SK-N-SH treated with all-trans-retinoic acid at 6 μM for 48 hours (cell line): ENCODE measurements at regions not wholly inside any gene's neighbourhood (a gene's known extent, or its start where the extent isn't known, plus 50 kb on each side); places are given as distances from the start of the nearest gene placed in this dataset.

Experiments
- ATAC-seq: fragments of 200-7000 bp; cut with Tn5 transposase; 3 replicates; pipeline ENCODE4 v1.9.1; 2020; ENCODE audit warnings: mild to moderate bottlenecking, moderate library complexity
- ARNTL ChIP-seq: fragments of 450-650 bp; formaldehyde crosslinking; IDR thresholded peaks from 2 replicates; pipeline ENCODE4 v1.5.0; 2020; ENCODE audit warnings: low read depth, mild to moderate bottlenecking, moderate library complexity, borderline replicate concordance
- BACH2 ChIP-seq: fragments of 250-450 bp; sonication (Bioruptor Pico); IDR thresholded peaks from 2 replicates; pipeline ENCODE4 v1.9.0; 2021; ENCODE audit warnings: mild to moderate bottlenecking, borderline replicate concordance
- CREB5 ChIP-seq: fragments of 250-450 bp; sonication (Bioruptor Pico); IDR thresholded peaks from 2 replicates; pipeline ENCODE4 v1.5.1; 2020; ENCODE audit warnings: low read depth, mild to moderate bottlenecking, moderate library complexity
- CSDC2 ChIP-seq: fragments of 250-450 bp; sonication (Bioruptor Pico); IDR thresholded peaks from 2 replicates; pipeline ENCODE4 v1.5.0; 2020; ENCODE audit warnings: mild to moderate bottlenecking, moderate library complexity
- ESRRG ChIP-seq: fragments of 250-450 bp; sonication (Bioruptor Pico); IDR thresholded peaks from 2 replicates; pipeline ENCODE4 v1.6.1; 2021; ENCODE audit warnings: mild to moderate bottlenecking
- GLIS3 ChIP-seq: fragments of 250-450 bp; sonication (Bioruptor Pico); IDR thresholded peaks from 2 replicates; pipeline ENCODE4 v1.5.0; 2020; ENCODE audit warnings: mild to moderate bottlenecking, moderate library complexity
- ISL1 ChIP-seq: fragments of 250-450 bp; sonication (Bioruptor Pico); IDR thresholded peaks from 2 replicates; pipeline ENCODE4 v2.1.2; 2022; ENCODE audit warnings: mild to moderate bottlenecking, moderate library complexity
- PATZ1 ChIP-seq: fragments of 250-450 bp; sonication (Bioruptor Pico); IDR thresholded peaks from 2 replicates; pipeline ENCODE4 v1.8.0; 2020; ENCODE audit warnings: mild to moderate bottlenecking, moderate library complexity, borderline replicate concordance
- POU6F1 ChIP-seq: fragments of 250-450 bp; sonication (Bioruptor Pico); IDR thresholded peaks from 2 replicates; pipeline ENCODE4 v1.8.0; 2021; ENCODE audit warnings: low read depth, mild to moderate bottlenecking, moderate library complexity, borderline replicate concordance
- PPARA ChIP-seq: fragments of 250-450 bp; sonication (Bioruptor Pico); IDR thresholded peaks from 2 replicates; pipeline ENCODE4 v1.5.0; 2020; ENCODE audit warnings: mild to moderate bottlenecking, borderline replicate concordance
- RARB ChIP-seq: fragments of 250-450 bp; sonication (Bioruptor Pico); IDR thresholded peaks from 2 replicates; pipeline ENCODE4 v1.8.0; 2021; ENCODE audit warnings: mild to moderate bottlenecking, moderate library complexity
- SNAI2 ChIP-seq: fragments of 250-450 bp; sonication (Bioruptor Pico); IDR thresholded peaks from 2 replicates; pipeline ENCODE4 v1.5.0; 2020; ENCODE audit warnings: mild to moderate bottlenecking, moderate library complexity
- TCF4 ChIP-seq: fragments of 250-450 bp; sonication (Bioruptor Pico); IDR thresholded peaks from 2 replicates; pipeline ENCODE4 v1.8.0; 2021; ENCODE audit warnings: mild to moderate bottlenecking, moderate library complexity, borderline replicate concordance
- TOX ChIP-seq: fragments of 250-450 bp; sonication (Bioruptor Pico); IDR thresholded peaks from 2 replicates; pipeline ENCODE4 v1.8.0; 2021; ENCODE audit warnings: mild to moderate bottlenecking, moderate library complexity, borderline replicate concordance
- TSHZ2 ChIP-seq: fragments of 250-450 bp; sonication (Bioruptor Pico); IDR thresholded peaks from 2 replicates; pipeline ENCODE4 v1.5.0; 2020; ENCODE audit warnings: mild to moderate bottlenecking, moderate library complexity
- ZC3H10 ChIP-seq: fragments of 250-450 bp; sonication (Bioruptor Pico); IDR thresholded peaks from 2 replicates; pipeline ENCODE4 v1.5.1; 2021; ENCODE audit warnings: mild to moderate bottlenecking, moderate library complexity
- ZFP3 ChIP-seq: fragments of 250-450 bp; sonication (Bioruptor Pico); IDR thresholded peaks from 2 replicates; pipeline ENCODE4 v1.5.0; 2020; ENCODE audit warnings: mild to moderate bottlenecking, moderate library complexity
- ZFP30 ChIP-seq: fragments of 450-650 bp; formaldehyde crosslinking; IDR thresholded peaks from 2 replicates; pipeline ENCODE4 v1.5.0; 2022; ENCODE audit warnings: mild to moderate bottlenecking, moderate library complexity
- ZNF565 ChIP-seq: fragments of 450-650 bp; formaldehyde crosslinking; conservative IDR thresholded peaks from 2 replicates; pipeline ENCODE4 v1.5.0; 2020; ENCODE audit warnings: low read depth, mild to moderate bottlenecking, moderate library complexity
- ZNF70 ChIP-seq: fragments of 450-650 bp; formaldehyde crosslinking; IDR thresholded peaks from 2 replicates; pipeline ENCODE4 v1.5.0; 2020; ENCODE audit warnings: mild to moderate bottlenecking, moderate library complexity
- ZNF8 ChIP-seq: fragments of 450-650 bp; formaldehyde crosslinking; IDR thresholded peaks from 2 replicates; pipeline ENCODE4 v1.5.0; 2020; ENCODE audit warnings: mild to moderate bottlenecking, moderate library complexity
- TF ChIP-seq, protein P1 (sequence below): fragments of 250-450 bp; sonication (Bioruptor Pico); IDR thresholded peaks from 2 replicates; pipeline ENCODE4 v1.5.1; 2021; ENCODE audit warnings: mild to moderate bottlenecking, moderate library complexity

GRCh38 chr2:43117521-43118143 is 108.8 kb downstream of the ZFP36L2 start:
- ATAC-seq, result no peak
- TF ChIP-seq CREB5 (CRISPR knock-in tag) (no peak), SNAI2 (no peak), TCF4 (CRISPR knock-in tag) (no peak), ARNTL (CRISPR knock-in tag) (no peak), GLIS3 (CRISPR knock-in tag) (no peak), TOX (CRISPR knock-in tag) (no peak), CSDC2 (CRISPR knock-in tag) (no peak), PATZ1 (CRISPR knock-in tag) (no peak), PPARA (no peak), ZNF565 (CRISPR knock-in tag) (no peak), ZNF70 (CRISPR knock-in tag) (no peak), ESRRG (CRISPR knock-in tag) (no peak), ZFP3 (CRISPR knock-in tag) (no peak), TSHZ2 (CRISPR knock-in tag) (no peak), POU6F1 (CRISPR knock-in tag) (no peak), ZNF8 (CRISPR knock-in tag) (no peak)
- TF ChIP-seq, protein P1, sequence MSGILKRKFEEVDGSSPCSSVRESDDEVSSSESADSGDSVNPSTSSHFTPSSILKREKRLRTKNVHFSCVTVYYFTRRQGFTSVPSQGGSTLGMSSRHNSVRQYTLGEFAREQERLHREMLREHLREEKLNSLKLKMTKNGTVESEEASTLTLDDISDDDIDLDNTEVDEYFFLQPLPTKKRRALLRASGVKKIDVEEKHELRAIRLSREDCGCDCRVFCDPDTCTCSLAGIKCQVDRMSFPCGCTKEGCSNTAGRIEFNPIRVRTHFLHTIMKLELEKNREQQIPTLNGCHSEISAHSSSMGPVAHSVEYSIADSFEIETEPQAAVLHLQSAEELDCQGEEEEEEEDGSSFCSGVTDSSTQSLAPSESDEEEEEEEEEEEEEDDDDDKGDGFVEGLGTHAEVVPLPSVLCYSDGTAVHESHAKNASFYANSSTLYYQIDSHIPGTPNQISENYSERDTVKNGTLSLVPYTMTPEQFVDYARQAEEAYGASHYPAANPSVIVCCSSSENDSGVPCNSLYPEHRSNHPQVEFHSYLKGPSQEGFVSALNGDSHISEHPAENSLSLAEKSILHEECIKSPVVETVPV, result no peak

DNA sequence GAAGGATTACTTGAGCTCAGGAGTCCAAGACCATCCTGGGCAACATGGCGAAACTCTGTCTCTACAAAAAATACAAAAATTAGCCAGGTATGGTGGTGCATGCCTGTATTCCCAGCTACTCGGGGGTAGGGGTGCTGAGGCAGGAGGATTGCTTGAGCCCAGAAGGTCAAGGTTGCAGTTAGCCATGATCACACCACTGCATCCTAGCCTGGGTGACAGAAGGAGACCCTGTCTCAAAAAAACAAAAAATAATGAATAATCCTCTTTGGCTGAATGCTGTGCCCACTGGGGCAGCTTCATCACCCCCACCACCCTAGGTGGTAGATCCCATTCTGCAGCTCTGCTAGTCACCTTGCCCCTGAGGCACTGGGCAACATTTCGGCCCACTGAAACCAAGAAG is 109.4 kb downstream of the ZFP36L2 start:
- ATAC-seq, result no peak
- TF ChIP-seq, protein P1, result no peak
- TF ChIP-seq ZC3H10 (CRISPR knock-in tag) (no peak), TOX (CRISPR knock-in tag) (no peak), GLIS3 (CRISPR knock-in tag) (no peak), ZNF8 (CRISPR knock-in tag) (no peak)

DNA sequence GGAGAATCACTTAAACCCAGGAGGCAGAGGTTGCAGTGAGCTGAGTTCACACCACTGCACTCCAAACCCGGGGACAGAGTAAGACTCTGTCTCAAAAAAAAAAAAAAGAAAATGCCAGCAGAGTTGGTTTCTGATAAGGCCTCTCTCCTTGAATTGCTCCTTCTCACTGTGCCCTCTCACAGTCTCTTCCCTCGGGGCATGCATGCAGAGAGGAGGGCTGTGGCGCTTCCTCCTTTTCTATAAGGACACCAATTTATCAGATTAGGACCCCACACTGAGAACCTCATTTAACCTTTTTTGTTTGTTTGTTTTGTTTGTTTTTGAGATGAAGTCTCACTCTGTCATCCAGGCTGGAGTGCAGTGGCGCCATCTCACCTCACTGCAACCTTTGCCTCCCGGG is 110.5 kb downstream of the ZFP36L2 start:
- no peak for ATAC-seq
- TF ChIP-seq CSDC2 (CRISPR knock-in tag) (no peak), ZNF70 (CRISPR knock-in tag) (no peak), TOX (CRISPR knock-in tag) (no peak), ESRRG (CRISPR knock-in tag) (no peak), ZFP3 (CRISPR knock-in tag) (no peak), TSHZ2 (CRISPR knock-in tag) (no peak), SNAI2 (no peak), TCF4 (CRISPR knock-in tag) (no peak), GLIS3 (CRISPR knock-in tag) (no peak), CREB5 (CRISPR knock-in tag) (no peak), BACH2 (CRISPR knock-in tag) (no peak), ISL1 (CRISPR knock-in tag) (no peak), RARB (CRISPR knock-in tag) (no peak), ZNF565 (CRISPR knock-in tag) (no peak), ZFP30 (CRISPR knock-in tag) (no peak)
